Karpas-422 (cell line): ENCODE measurements at regions not wholly inside any gene's neighbourhood (a gene's known extent, or its start where the extent isn't known, plus 50 kb on each side); places are given as distances from the start of the nearest gene placed in this dataset.

ENCODE experiments used
- DNase-seq: peaks from one replicate; pipeline ENCODE4 v3.0.0-alpha.2; 2015
- H2AFZ ChIP-seq: fragments of 200-600 bp; sonication (generic); 2 replicates; pipeline ENCODE4 v1.6.1; 2014; ENCODE audit warnings: antibody characterized with exemption, low read length, mixed read lengths
- H3K27ac ChIP-seq: fragments of 200-600 bp; sonication (generic); 2 replicates; pipeline ENCODE4 v1.5.1; 2014; ENCODE audit warnings: mild to moderate bottlenecking, low read length, moderate library complexity
- H3K27me3 ChIP-seq: fragments of 200-600 bp; sonication (generic); 2 replicates; pipeline ENCODE4 v1.6.1; 2014; ENCODE audit warnings: low read length, mixed read lengths
- H3K36me3 ChIP-seq: fragments of 200-600 bp; sonication (generic); 2 replicates; pipeline ENCODE4 v1.6.1; 2014; ENCODE audit warnings: low read length, mixed read lengths; ENCODE audit not compliant: insufficient read depth
- H3K4me1 ChIP-seq: fragments of 200-600 bp; sonication (generic); 2 replicates; pipeline ENCODE4 v1.6.1; 2014; ENCODE audit warnings: mild to moderate bottlenecking, low read length, mixed read lengths
- H3K4me2 ChIP-seq: fragments of 200-600 bp; sonication (generic); 2 replicates; pipeline ENCODE4 v1.6.1; 2014; ENCODE audit warnings: low read length, low read depth, mild to moderate bottlenecking; ENCODE audit not compliant: poor library complexity, severe bottlenecking
- H3K4me3 ChIP-seq: fragments of 200-600 bp; sonication (generic); 2 replicates; pipeline ENCODE4 v1.5.1; 2014; ENCODE audit warnings: mild to moderate bottlenecking, antibody characterized with exemption, low read length, mixed read lengths
- H3K79me2 ChIP-seq: fragments of 200-600 bp; sonication (generic); 2 replicates; pipeline ENCODE4 v1.6.1; 2014; ENCODE audit warnings: mild to moderate bottlenecking, low read length, mixed read lengths
- H3K9ac ChIP-seq: fragments of 200-600 bp; sonication (generic); 2 replicates; pipeline ENCODE4 v1.6.0; 2014; ENCODE audit warnings: low read length
- H3K9me2 ChIP-seq: fragments of 200-600 bp; sonication (generic), shearing (Covaris generic); replicated peaks from 2 replicates; pipeline ENCODE4 v1.6.0; 2014; ENCODE audit warnings: mild to moderate bottlenecking, low read length, moderate library complexity; ENCODE audit not compliant: insufficient read depth
- H3K9me3 ChIP-seq: fragments of 300-700, 200-600 bp; sonication (generic); 2 replicates; pipeline ENCODE4 v1.6.1; 2014; ENCODE audit warnings: low read length, mixed read lengths
- H4K20me1 ChIP-seq: fragments of 200-600 bp; sonication (generic); 2 replicates; pipeline ENCODE4 v1.6.1; 2014; ENCODE audit warnings: mild to moderate bottlenecking, antibody characterized with exemption, low read length, low read depth; ENCODE audit not compliant: insufficient read depth

DNA sequence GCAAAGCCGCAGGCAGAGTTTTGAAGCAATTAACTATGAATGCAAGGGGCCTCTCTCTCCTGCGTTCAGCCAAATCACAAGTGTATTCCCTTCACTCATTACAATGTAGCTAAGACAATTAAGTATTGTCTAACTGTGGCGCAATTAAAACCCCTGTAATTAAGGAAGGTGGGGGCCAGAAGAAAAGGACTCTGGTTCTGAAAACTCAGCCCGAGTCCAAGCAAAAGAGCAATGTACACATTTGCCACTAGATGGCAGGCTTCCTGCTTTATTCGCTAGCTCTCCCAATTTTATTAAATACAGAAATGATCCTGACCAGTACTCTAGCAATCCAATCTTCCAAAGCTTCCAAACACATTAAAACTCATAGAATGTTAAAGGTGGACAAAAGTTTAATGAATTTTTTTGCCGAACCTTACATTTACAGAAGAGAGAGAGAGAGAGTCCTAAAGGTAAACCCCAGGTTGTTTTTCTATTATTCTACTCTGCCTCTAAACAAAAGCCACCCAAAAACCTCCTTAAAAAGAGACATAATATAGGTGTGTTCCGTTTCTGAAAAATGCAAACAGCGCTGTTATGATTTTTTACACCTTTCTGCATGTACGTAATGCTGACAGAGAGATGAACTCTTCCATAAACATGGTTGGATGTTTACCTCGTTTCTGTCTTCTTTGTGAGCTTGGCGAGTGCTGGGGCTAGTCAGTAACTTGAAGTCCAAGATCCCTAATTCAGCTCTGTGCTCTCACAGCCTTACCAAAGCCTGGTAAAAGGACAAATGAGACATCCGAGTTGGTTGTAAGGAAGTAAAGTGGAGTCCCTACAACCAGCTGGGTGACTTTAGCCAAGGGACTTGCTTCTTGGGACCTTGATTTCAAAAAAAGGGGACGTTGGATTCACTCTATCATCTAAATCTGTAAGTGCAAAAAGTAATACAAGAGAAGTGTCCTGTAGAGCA is 50.9 kb upstream of the VASH1 start:
- Histone ChIP-seq H3K36me3 (no peaks in the 10 kb centered on the region), H3K4me2 (no peak overlapping the region), H3K4me1 (no peaks in the 10 kb centered on the region), H3K4me3 (no peak overlapping the region), H3K9ac (no peak overlapping the region), H2AFZ (no peak overlapping the region), H3K9me3 (no peaks in the 10 kb centered on the region), H3K27me3 (no peaks in the 10 kb centered on the region), H3K79me2 (no peaks in the 10 kb centered on the region), H4K20me1 (no peaks in the 10 kb centered on the region), H3K27ac (no peak overlapping the region), H3K9me2 (no peaks in the 10 kb centered on the region)
- peak; percentile 82 for DNase-seq
